OCI-LY7 (cell line): ENCODE measurements at regions not wholly inside any gene's neighbourhood (a gene's known extent, or its start where the extent isn't known, plus 50 kb on each side); places are given as distances from the start of the nearest gene placed in this dataset.

Source experiments
- BruUV-seq: library from RNA; stranded (reverse); fragments of 400-500 nt; replicated peaks from 2 replicates; lab custom pipeline; 2021; lab: Mats Ljungman, UMichigan
- CTCF ChIA-PET: fragments of 300-600 bp; sonication (Branson Sonifier 250); formaldehyde crosslinking; loops from one replicate; lab custom pipeline; 2022; ENCODE audit warnings: antibody characterized with exemption; ENCODE audit not compliant: unreplicated experiment; lab: Charles Lee
- POLR2A ChIA-PET: fragments of 300-600 bp; sonication (Branson Sonifier 250); formaldehyde crosslinking; loops from one replicate; lab custom pipeline; 2022; ENCODE audit warnings: antibody characterized with exemption; lab: Charles Lee
- DNase-seq: peaks from one replicate; pipeline ENCODE4 v3.0.0-alpha.2; 2015; ENCODE audit warnings: low spot score
- H2AFZ ChIP-seq: fragments of 200-600 bp; sonication (generic), shearing (Covaris generic); 2 replicates; pipeline ENCODE4 v1.6.1; 2014; ENCODE audit warnings: mild to moderate bottlenecking, antibody characterized with exemption, low read length, moderate library complexity
- H3K27ac ChIP-seq: fragments of 200-600 bp; sonication (generic); 2 replicates; pipeline ENCODE4 v1.5.1; 2014; ENCODE audit warnings: mixed run types, low read depth, mild to moderate bottlenecking, moderate library complexity, low read length, inconsistent platforms; ENCODE audit not compliant: poor library complexity, severe bottlenecking
- H3K36me3 ChIP-seq: fragments of 200-600 bp; sonication (generic); 2 replicates; pipeline ENCODE4 v1.6.1; 2014; ENCODE audit warnings: mild to moderate bottlenecking, antibody characterized with exemption, low read length, moderate library complexity, mixed read lengths; ENCODE audit not compliant: insufficient read depth
- H3K4me1 ChIP-seq: fragments of 200-600 bp; sonication (generic); 2 replicates; pipeline ENCODE4 v1.5.1; 2014; ENCODE audit warnings: mild to moderate bottlenecking, low read length; ENCODE audit not compliant: insufficient read depth, poor library complexity, severe bottlenecking
- H3K4me2 ChIP-seq: fragments of 200-600 bp; sonication (generic); 2 replicates; pipeline ENCODE4 v1.6.1; 2014; ENCODE audit warnings: mild to moderate bottlenecking, low read length
- H3K4me3 ChIP-seq: fragments of 200-600 bp; sonication (generic); 2 replicates; pipeline ENCODE4 v1.5.1; 2014; ENCODE audit warnings: mild to moderate bottlenecking, low read depth, low read length; ENCODE audit not compliant: poor library complexity, severe bottlenecking
- H3K79me2 ChIP-seq: fragments of 200-600 bp; sonication (generic); 2 replicates; pipeline ENCODE4 v1.6.1; 2016; ENCODE audit warnings: low read depth, mild to moderate bottlenecking, low read length, moderate library complexity, mixed read lengths; ENCODE audit not compliant: insufficient read depth
- H3K9me2 ChIP-seq: fragments of 200-600 bp; sonication (generic); 2 replicates; pipeline ENCODE4 v1.6.1; 2016; ENCODE audit warnings: mild to moderate bottlenecking, low read length, mixed read lengths; ENCODE audit not compliant: insufficient read depth
- H3K9me3 ChIP-seq: fragments of 200-600 bp; sonication (generic); 2 replicates; pipeline ENCODE4 v1.6.1; 2014; ENCODE audit warnings: mild to moderate bottlenecking, mixed run types, low read length, mixed read lengths
- H4K20me1 ChIP-seq: fragments of 200-600 bp; sonication (generic); 2 replicates; pipeline ENCODE4 v1.6.1; 2014; ENCODE audit warnings: mild to moderate bottlenecking, antibody characterized with exemption, low read length, moderate library complexity, mixed read lengths; ENCODE audit not compliant: insufficient read depth
- CTCF ChIP-seq: fragments of 200-600 bp; sonication (generic); conservative IDR thresholded peaks from 2 replicates; pipeline ENCODE4 v1.5.1; 2014; ENCODE audit warnings: mild to moderate bottlenecking, antibody characterized with exemption, low read length, moderate library complexity, mixed read lengths
- EZH2phosphoT487 ChIP-seq: fragments of 200-600 bp; sonication (generic); IDR thresholded peaks from 2 replicates; pipeline ENCODE4 v1.6.1; 2018; ENCODE audit warnings: low read depth, borderline replicate concordance, mild to moderate bottlenecking, mixed run types, antibody characterized with exemption, low read length, moderate library complexity, mixed read lengths
- intact Hi-C: fragments of 100-400 bp; cut with micrococcal nuclease; formaldehyde crosslinking; loops from one replicate; pipeline ENCODE4 v1.10.0; 2022; ENCODE audit not compliant: unreplicated experiment

- TF ChIP-seq EZH2phosphoT487 (no peak), CTCF (peak; percentile 92)
- H3K9me2 ChIP-seq: no peaks in the 10 kb centered on the region
- H3K4me2 ChIP-seq: no peak overlapping the region
- DNase-seq: peak; percentile 22
- no peaks in the 10 kb centered on the region for H3K79me2 ChIP-seq
- no peaks in the 10 kb centered on the region for H3K4me1 ChIP-seq
- BruUV-seq: no TSS peak
- H4K20me1 ChIP-seq: no peaks in the 10 kb centered on the region
- H3K27ac ChIP-seq: no peak overlapping the region
- intact Hi-C loops: loop anchor here (2.0 to 10.0 kb wide), 2 partner anchors 312 to 614 kb away; no protein-coding TSS in a partner anchor
- no peak overlapping the region for H2AFZ ChIP-seq
- no peaks in the 10 kb centered on the region for H3K9me3 ChIP-seq
- no peaks in the 10 kb centered on the region for H3K36me3 ChIP-seq
- no peak overlapping the region for H3K4me3 ChIP-seq
- ChIA-PET POLR2A (no interaction called here), CTCF (no interaction called here)
Observed at GRCh38 chr6:55980627-55981211, 105.3 kb upstream of the BMP5 start.

- intact Hi-C loops: no loop called here
- ChIA-PET CTCF (no interaction called here), POLR2A (no interaction called here)
Observed at GRCh38 chr6:55979526-55979925, 104.1 kb upstream of the BMP5 start.

More at GRCh38 chr6:55979526-55979925, 104.1 kb upstream of the BMP5 start:
- H3K36me3 ChIP-seq: no peaks in the 10 kb centered on the region
- BruUV-seq: no TSS peak
- no peak overlapping the region for H3K27ac ChIP-seq
- DNase-seq: no peak
- TF ChIP-seq EZH2phosphoT487: no peak
- no peak for TF ChIP-seq CTCF
- no peak overlapping the region for H2AFZ ChIP-seq
- H3K9me3 ChIP-seq: no peaks in the 10 kb centered on the region
- H3K9me2 ChIP-seq: no peaks in the 10 kb centered on the region
- no peaks in the 10 kb centered on the region for H4K20me1 ChIP-seq
- H3K4me1 ChIP-seq: no peaks in the 10 kb centered on the region
- H3K79me2 ChIP-seq: no peaks in the 10 kb centered on the region
- H3K4me2 ChIP-seq: no peak overlapping the region
- H3K4me3 ChIP-seq: no peak overlapping the region
